Stimulated activated CD8-positive, alpha-beta memory T cell treated with anti-CD3 and anti-CD28 coated beads, Interleukin-4, amount 100 ng/mL, for 1 hour (primary cell): ENCODE measurements at regions not wholly inside any gene's neighbourhood (a gene's known extent, or its start where the extent isn't known, plus 50 kb on each side); places are given as distances from the start of the nearest gene placed in this dataset.
"Not testable (repeated sequence)": the region's sequence is repeated elsewhere in the genome, so short reads cannot be mapped to it uniquely, and the experiment has no call there.

Source experiments
- DNase-seq, 2 donors: peaks; one replicate each; pipeline ENCODE4 v3.0.0-alpha.2; 2020; ENCODE audit warnings: low read depth in 2 of 2, low spot score in 1 of 2

DNA sequence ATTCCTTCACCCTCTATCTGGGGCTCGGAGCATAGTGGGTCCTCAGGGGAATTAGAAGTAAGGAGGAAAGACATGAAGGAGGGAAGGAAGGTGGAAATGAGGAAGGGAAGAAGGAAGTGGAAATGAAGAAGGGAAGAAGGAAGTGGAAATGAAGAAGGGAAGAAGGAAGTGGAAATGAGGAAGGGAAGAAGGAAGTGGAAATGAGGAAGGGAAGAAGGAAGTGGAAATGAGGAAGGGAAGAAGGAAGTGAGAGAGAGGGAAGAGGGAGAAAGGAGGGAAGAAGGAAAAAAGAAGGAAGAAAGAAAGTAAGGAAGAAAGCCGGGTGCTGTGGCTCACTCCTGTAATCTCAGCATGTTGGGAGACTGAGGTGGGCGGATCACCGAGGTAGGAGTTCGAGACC lies 125.6 kb upstream of the SALL4 start:
- DNase-seq, result not testable (repeated sequence)

GRCh38 chr20:51926670-51927305 lies 124.5 kb upstream of the SALL4 start:
- DNase-seq, result no peak

DNA sequence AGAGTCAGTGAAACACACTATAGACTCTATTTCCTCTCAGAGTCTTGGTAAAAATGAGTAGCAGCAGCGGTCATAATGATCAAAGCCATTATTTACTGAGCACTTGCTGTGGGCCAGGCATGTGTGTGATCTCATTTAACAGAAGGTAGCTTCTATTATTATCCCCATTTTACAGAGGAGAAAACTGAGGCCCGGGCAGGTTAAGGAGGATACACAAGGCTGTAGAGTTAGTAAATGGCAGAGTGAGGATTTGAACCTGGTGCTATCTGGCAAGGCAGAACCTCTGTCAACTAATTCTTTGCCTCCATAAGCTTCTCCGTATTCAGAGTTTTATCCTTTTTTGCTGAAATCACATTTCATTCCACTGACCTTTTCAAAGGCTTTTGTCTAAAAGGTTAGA lies 122.2 kb upstream of the SALL4 start:
- DNase-seq, result no peak

DNA sequence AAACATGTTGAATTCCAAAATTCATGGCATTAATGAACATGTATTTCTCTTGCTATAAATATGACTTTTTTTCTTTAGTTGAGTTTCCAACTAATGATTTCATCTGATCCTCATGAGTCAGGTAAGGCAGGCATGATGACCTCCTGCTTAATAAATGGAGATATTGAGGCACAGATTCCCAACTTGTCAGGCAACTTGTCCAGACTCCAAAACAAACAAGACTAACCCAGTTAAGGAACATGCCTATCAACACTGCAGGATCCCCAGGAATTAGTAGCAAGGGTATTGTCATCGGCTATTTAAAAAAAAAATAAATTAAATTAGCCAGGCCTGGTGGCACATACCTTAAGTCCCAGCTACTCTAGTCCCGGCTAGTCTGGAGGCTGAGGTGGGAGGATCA lies 121.3 kb upstream of the SALL4 start:
- no peak for DNase-seq

- not testable (repeated sequence) for DNase-seq
Observed at GRCh38 chr20:51922812-51923211, 120.5 kb upstream of the SALL4 start.

- no peak for DNase-seq
Observed at GRCh38 chr20:51918561-51918960, 116.2 kb upstream of the SALL4 start.

- no peak for DNase-seq
Observed at GRCh38 chr20:51917886-51918535, 115.7 kb upstream of the SALL4 start.

DNA sequence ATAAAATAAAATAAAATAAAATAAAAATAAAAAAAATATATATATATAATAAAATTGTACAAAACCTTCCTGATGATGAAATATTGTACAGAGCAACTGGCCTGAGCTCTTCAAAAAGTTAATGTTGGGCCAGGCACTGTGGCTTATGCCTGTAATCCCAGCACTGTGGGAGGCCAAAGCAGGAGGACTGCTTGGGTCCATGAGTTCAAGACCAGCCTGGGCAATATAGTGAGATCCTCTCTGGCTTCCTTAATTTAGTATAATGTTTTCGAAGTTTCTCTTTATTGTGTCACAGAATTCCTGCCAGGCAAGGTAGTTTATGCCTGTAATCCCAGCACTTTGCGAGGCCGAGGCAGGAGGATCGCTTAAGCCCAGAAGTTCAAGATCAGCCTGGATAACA lies 113.9 kb upstream of the SALL4 start:
- DNase-seq, result no peak

GRCh38 chr20:51914758-51915157 lies 112.4 kb upstream of the SALL4 start:
- no peak for DNase-seq

GRCh38 chr20:51910321-51911050 lies 108.2 kb upstream of the SALL4 start:
- DNase-seq, result no peak

GRCh38 chr20:51906679-51907078 lies 104.4 kb upstream of the SALL4 start:
- no peak for DNase-seq

DNA sequence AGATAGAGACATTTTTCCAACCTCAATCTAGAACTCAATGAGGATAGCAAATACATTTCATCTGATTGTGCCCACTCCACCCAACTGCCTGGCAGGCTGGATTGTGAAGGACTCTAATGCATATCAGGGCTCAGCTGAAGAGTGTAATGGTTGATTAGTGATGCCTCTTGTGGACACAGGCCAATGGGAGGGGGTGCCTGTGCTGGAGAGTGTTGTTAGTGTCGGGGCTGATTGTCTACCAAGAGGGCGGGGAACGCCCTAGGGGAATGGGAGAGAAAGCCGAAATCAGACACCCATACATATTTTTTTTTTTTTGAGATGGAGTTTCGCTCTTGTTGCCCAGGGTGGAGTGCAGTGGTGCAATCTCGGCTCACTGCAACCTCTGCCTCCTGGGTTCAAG lies 103.7 kb upstream of the SALL4 start:
- DNase-seq, result no peak

GRCh38 chr20:51902933-51903332 lies 100.6 kb upstream of the SALL4 start:
- no peak for DNase-seq

GRCh38 chr20:51900443-51900842 lies 98.1 kb upstream of the SALL4 start:
- no peak for DNase-seq

- no peak for DNase-seq
Observed at GRCh38 chr20:51899674-51900073, 97.4 kb upstream of the SALL4 start.

GRCh38 chr20:51898788-51899187 lies 96.5 kb upstream of the SALL4 start:
- no peak for DNase-seq

GRCh38 chr20:51894619-51895018 lies 92.3 kb upstream of the SALL4 start:
- no peak for DNase-seq

DNA sequence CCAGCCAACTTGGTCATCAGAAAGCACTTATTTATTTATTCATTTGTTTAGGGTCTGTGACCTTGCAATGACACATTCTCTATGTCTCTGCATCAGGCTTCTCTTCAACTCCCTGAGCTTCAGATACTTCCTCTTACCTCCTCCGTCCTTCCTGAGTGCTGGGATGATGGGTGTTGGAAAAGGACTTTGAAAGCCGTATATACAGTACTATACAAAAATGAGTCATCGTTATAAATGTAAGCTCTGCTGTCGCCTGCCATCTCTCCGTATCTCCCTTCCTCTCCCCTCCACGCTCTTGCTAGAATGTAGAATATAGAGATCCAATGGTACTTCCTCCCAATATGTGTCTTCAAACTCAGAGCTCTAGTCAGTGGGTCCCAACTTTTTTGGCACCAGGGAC lies 91.9 kb upstream of the SALL4 start:
- no peak for DNase-seq

- no peak for DNase-seq
Observed at GRCh38 chr20:51893723-51894122, 91.4 kb upstream of the SALL4 start.

DNA sequence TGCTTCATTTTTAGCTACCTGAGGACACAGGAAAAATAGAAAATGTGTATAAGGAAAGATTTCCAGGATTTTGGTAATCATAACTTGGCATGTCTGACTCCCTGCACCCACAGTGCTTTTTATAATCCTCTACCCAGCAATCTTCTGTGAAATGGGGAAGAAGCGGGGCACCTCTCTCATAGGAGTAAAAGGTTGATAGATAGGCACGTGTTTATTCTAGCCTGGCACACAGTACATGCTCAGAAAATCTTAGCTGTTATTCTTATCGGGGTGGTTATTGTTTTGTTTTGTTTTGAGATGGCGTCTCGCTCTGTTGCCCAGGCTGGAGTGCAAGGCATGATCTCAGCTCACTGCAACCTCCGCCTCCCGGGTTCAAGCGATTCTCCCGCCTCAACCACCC lies 87.7 kb upstream of the SALL4 start:
- DNase-seq, result no peak

GRCh38 chr20:51889466-51889865 lies 87.1 kb upstream of the SALL4 start:
- no peak for DNase-seq

DNA sequence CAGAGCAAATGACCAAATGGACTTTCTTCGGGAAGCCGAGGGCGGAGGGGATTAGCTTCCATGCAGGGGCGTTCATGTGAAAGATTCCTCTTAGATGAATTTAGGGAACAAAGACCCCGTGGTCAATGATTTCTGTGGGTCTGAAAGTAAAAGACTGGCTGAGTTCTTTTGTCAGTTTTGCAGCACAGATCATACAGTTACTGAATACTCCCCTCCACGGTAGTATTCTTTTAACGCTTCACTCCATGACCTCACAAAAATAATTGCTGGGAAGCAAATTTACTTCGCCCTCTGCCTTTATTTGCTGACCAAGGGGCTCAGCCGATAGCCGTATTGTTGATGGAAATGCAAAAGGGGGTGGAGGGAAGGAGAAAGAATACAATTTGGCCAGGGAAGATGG lies 86.0 kb upstream of the SALL4 start:
- DNase-seq, result no peak
